Tibial artery (tissue), 4 donors: ENCODE measurements at regions not wholly inside any gene's neighbourhood (a gene's known extent, or its start where the extent isn't known, plus 50 kb on each side); places are given as distances from the start of the nearest gene placed in this dataset.

Experiments used
- DNase-seq, 2 donors: peaks; one replicate each; pipeline ENCODE4 v3.0.0-alpha.2; 2019
- H3K27ac ChIP-seq, 2 donors: fragments of 200-600 bp; sonication (generic) in 1 of 2; 1 replicate in 1 of 2; 2 replicates in 1 of 2; pipeline ENCODE4 v1.5.1; 2018 to 2019; ENCODE audit warnings: mild to moderate bottlenecking in 1 of 2
- H3K27me3 ChIP-seq, 2 donors: fragments of 200-600 bp; sonication (generic) in 1 of 2; one replicate each; pipeline versions ENCODE4 v1.5.1 to v1.6.0; 2016 to 2019
- H3K36me3 ChIP-seq, 3 donors: fragments of 200-600 bp; sonication (generic) in 2 of 3; one replicate each; pipeline ENCODE4 v1.5.1; 2016 to 2019; ENCODE audit warnings: mild to moderate bottlenecking in 2 of 3
- H3K4me1 ChIP-seq, 4 donors: fragments of 200-600 bp; sonication (generic) in 2 of 4; 1 replicate in 3 of 4; 2 replicates in 1 of 4; pipeline ENCODE4 v1.5.1; 2016 to 2019
- H3K4me3 ChIP-seq, 2 donors: fragments of 200-600 bp; sonication (generic) in 1 of 2; 1 replicate in 1 of 2; 2 replicates in 1 of 2; pipeline ENCODE4 v1.5.1; 2018 to 2019; ENCODE audit warnings: mild to moderate bottlenecking in 2 of 2
- H3K9me3 ChIP-seq, 3 donors: fragments of 200-600 bp; sonication (generic) in 1 of 3; one replicate each; pipeline ENCODE4 v1.5.1; 2016 to 2019
- CTCF ChIP-seq, 2 experiments: fragments of 200-600 bp in 1 of 2; fragments of 450-650 bp in 1 of 2; IDR thresholded peaks; one replicate each; pipeline ENCODE4 v1.5.1; 2017 to 2019; ENCODE audit warnings: antibody characterized with exemption in 2 of 2, mild to moderate bottlenecking in 1 of 2, moderate library complexity in 1 of 2
- intact Hi-C: fragments of 100-400 bp; cut with DNase I; formaldehyde crosslinking; loops from one replicate; pipeline ENCODE4 v1.15.0; 2023; ENCODE audit warnings: low total_unique reads

GRCh38 chr16:17836868-17837602 lies 366.3 kb upstream of the XYLT1 start:
- no peak overlapping the region for H3K4me3 ChIP-seq
- intact Hi-C loops: no loop called here

DNA sequence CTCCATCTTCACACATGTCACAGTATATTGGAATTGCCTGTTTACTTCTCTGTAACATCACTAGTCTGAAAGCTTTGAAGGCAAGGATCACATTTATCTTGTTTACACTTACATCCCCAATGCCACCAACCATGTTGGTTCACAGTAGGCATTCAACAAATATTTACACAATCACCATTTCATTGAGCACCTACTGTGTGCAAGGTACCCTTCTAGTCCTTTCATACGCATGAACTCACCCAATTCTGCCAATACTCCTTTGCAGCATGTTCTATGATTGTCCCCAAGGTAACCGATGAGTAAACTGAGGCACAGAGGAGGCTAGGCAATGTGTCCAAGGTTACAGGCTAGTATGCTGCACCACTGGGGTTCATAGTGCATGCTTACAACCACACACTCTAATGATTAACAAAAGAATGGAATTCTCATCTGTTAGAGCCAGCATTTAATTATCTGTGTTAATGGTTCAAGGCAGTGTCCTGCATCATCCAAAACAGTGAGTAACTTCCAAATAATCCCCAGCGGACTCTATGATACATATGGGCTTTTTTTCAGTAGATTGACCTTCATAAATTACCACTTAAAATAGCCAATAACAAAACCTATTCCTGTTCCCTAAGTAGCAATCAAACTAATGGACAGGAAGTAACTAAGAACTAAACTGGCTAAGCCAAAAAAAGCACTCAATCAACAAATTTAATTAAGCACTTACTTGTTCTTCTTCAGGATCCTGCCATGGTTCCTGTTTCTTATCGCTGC lies 364.5 kb upstream of the XYLT1 start:
- DNase-seq: no peak
- TF ChIP-seq CTCF (IDR thresholded peaks at IDR 0.05): no peak
- no peaks in the 10 kb centered on the region for H3K36me3 ChIP-seq
- no peaks in the 10 kb centered on the region for H3K4me1 ChIP-seq
- intact Hi-C loops: no loop called here
- no peaks in the 10 kb centered on the region for H3K9me3 ChIP-seq
- H3K27ac ChIP-seq: no peak overlapping the region
- no peak overlapping the region for H3K4me3 ChIP-seq
- peaks cover 0 to under 1% of the 10 kb centered on the region in 2 donors for H3K27me3 ChIP-seq

More at GRCh38 chr16:17836868-17837602, 366.3 kb upstream of the XYLT1 start:
- Histone ChIP-seq H3K27me3 (peaks cover 0 to 5% of the 10 kb centered on the region in 2 donors), H3K9me3 (no peaks in the 10 kb centered on the region), H3K36me3 (no peaks in the 10 kb centered on the region), H3K4me1 (no peaks in the 10 kb centered on the region), H3K27ac (no peak overlapping the region)
- TF ChIP-seq CTCF (IDR thresholded peaks at IDR 0.05): no peak
- DNase-seq: no peak

GRCh38 chr16:17832738-17833137 lies 362.0 kb upstream of the XYLT1 start:
- no peak overlapping the region for H3K27ac ChIP-seq
- H3K4me1 ChIP-seq: peaks cover 0 to 4% (median 0%) of the 10 kb centered on the region in 4 donors
- no peak for DNase-seq
- intact Hi-C loops: no loop called here
- H3K27me3 ChIP-seq: no peaks in the 10 kb centered on the region
- H3K9me3 ChIP-seq: no peaks in the 10 kb centered on the region
- no peak for TF ChIP-seq CTCF (IDR thresholded peaks at IDR 0.05)
- H3K4me3 ChIP-seq: no peak overlapping the region
- H3K36me3 ChIP-seq: no peaks in the 10 kb centered on the region

GRCh38 chr16:17831330-17831729 lies 360.6 kb upstream of the XYLT1 start:
- Histone ChIP-seq H3K9me3 (no peaks in the 10 kb centered on the region), H3K27me3 (no peaks in the 10 kb centered on the region), H3K4me1 (peaks cover 0 to 5% (median 0%) of the 10 kb centered on the region in 4 donors), H3K27ac (no peak overlapping the region), H3K4me3 (no peak overlapping the region), H3K36me3 (no peaks in the 10 kb centered on the region)
- TF ChIP-seq CTCF (IDR thresholded peaks at IDR 0.05): no peak
- no peak for DNase-seq
- intact Hi-C loops: no loop called here

GRCh38 chr16:17830651-17831050 lies 359.9 kb upstream of the XYLT1 start:
- H3K27ac ChIP-seq: no peak overlapping the region
- no peak for DNase-seq
- no peaks in the 10 kb centered on the region for H3K36me3 ChIP-seq
- intact Hi-C loops: no loop called here
- H3K4me3 ChIP-seq: no peak overlapping the region
- no peaks in the 10 kb centered on the region for H3K9me3 ChIP-seq
- TF ChIP-seq CTCF (IDR thresholded peaks at IDR 0.05): no peak
- peaks cover 0 to 5% (median 0%) of the 10 kb centered on the region in 4 donors for H3K4me1 ChIP-seq
- no peaks in the 10 kb centered on the region for H3K27me3 ChIP-seq
